ENCODE measurements at regions not wholly inside any gene's neighbourhood (a gene's known extent, or its start where the extent isn't known, plus 50 kb on each side); places are given as distances from the start of the nearest gene placed in this dataset.

DNA sequence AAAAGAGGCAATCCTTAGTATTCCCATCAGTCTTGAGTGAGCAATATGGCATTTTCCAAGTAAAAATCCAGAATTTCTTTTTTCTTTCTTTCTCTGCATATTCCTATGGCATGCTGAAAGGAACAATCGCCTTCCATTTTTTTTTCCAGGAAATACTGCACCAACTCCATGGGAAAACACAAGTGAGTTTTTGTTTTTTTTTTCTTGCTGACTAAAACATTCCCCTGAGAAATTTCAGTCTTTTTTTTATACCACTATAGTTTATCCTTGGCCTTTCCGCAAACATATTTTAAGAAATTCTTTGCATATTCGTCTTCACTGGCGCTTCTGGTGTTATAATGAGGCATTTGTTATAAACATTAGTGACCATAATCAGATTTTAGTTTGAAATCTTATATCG lies 429.6 kb upstream of the MDFIC2 start:
- no peak overlapping the region for H3K27ac ChIP-seq (ENCODE audit: control insufficient read depth, insufficient read depth, low read length)
- dilution Hi-C loops (cut with MboI; ENCODE audit: extremely low pct_ligation_motif_present, low sequenced_read_pairs), result no loop called here
- no peaks in the 10 kb centered on the region for H3K9me1 ChIP-seq (ENCODE audit: control insufficient read depth, extremely low read depth, insufficient read depth, low read length)
- no peaks in the 10 kb centered on the region for H3K4me1 ChIP-seq (ENCODE audit: control insufficient read depth, extremely low read depth, insufficient read depth, low read length)
- H2AFZ ChIP-seq (ENCODE audit: control insufficient read depth, low read length), result no peak overlapping the region
- H4K20me1 ChIP-seq (ENCODE audit: control insufficient read depth, extremely low read depth, insufficient read depth, low read length), result no peaks in the 10 kb centered on the region
- H3K27me3 ChIP-seq (ENCODE audit: control insufficient read depth, extremely low read depth, insufficient read depth, low read length), result no peaks in the 10 kb centered on the region
- TF ChIP-seq, protein P1, sequence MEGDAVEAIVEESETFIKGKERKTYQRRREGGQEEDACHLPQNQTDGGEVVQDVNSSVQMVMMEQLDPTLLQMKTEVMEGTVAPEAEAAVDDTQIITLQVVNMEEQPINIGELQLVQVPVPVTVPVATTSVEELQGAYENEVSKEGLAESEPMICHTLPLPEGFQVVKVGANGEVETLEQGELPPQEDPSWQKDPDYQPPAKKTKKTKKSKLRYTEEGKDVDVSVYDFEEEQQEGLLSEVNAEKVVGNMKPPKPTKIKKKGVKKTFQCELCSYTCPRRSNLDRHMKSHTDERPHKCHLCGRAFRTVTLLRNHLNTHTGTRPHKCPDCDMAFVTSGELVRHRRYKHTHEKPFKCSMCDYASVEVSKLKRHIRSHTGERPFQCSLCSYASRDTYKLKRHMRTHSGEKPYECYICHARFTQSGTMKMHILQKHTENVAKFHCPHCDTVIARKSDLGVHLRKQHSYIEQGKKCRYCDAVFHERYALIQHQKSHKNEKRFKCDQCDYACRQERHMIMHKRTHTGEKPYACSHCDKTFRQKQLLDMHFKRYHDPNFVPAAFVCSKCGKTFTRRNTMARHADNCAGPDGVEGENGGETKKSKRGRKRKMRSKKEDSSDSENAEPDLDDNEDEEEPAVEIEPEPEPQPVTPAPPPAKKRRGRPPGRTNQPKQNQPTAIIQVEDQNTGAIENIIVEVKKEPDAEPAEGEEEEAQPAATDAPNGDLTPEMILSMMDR (optimal IDR thresholded peaks at IDR 0.05 in 1 of 3, IDR thresholded peaks at IDR 0.05 in 1 of 3, conservative IDR thresholded peaks at IDR 0.05 in 1 of 3; ENCODE audit: extremely low read depth in 1 of 3, insufficient read depth in 2 of 3, low read length in 3 of 3), result no peak
- no peak for TF ChIP-seq EZH2 (IDR thresholded peaks at IDR 0.05; ENCODE audit: low read length)
- no peak overlapping the region for H3K4me2 ChIP-seq (ENCODE audit: control insufficient read depth, extremely low read depth, insufficient read depth, low read depth, low read length)
- no peak for DNase-seq (ENCODE audit: low read depth, low spot score)
- H3K79me2 ChIP-seq (ENCODE audit: control insufficient read depth, insufficient read depth, low read length), result no peaks in the 10 kb centered on the region
- no peak for FAIRE-seq
- H3K4me3 ChIP-seq (ENCODE audit: control insufficient read depth in 2 of 3, extremely low read depth in 1 of 3, insufficient read depth in 2 of 3, low read depth in 1 of 3, low read length in 3 of 3), result no peak overlapping the region
- H3K9ac ChIP-seq (ENCODE audit: control insufficient read depth, extremely low read depth, insufficient read depth, low read length), result no peak overlapping the region
- no peaks in the 10 kb centered on the region for H3K9me3 ChIP-seq (ENCODE audit: control insufficient read depth, low read depth, low read length)
- H3K36me3 ChIP-seq (ENCODE audit: control insufficient read depth in 2 of 2, extremely low read depth in 1 of 2, insufficient read depth in 2 of 2, low read length in 2 of 2), result no peaks in the 10 kb centered on the region

DNA sequence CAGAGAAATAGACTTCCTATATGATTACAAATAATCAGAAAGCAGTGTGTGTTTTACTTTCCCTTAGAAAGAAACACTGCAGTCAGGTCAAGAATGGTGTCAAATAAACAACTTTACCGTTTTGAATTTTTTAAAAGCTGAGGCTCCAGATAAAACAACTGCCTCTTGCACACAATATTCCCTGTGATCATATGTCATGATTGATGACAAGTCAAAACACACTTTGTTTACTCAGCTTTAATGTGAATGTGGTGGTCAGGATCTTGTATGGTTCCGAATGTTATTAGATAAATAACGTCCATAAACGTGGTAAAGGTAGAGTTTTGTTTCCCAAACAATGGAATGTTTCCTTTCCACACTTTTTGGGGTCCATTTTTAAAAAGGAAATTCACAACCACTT lies 428.4 kb upstream of the MDFIC2 start:
- H3K9ac ChIP-seq (ENCODE audit: control insufficient read depth, extremely low read depth, insufficient read depth, low read length), result no peak overlapping the region
- no peaks in the 10 kb centered on the region for H3K79me2 ChIP-seq (ENCODE audit: control insufficient read depth, insufficient read depth, low read length)
- H3K4me1 ChIP-seq (ENCODE audit: control insufficient read depth, extremely low read depth, insufficient read depth, low read length), result peaks cover 3% of the 10 kb centered on the region
- H4K20me1 ChIP-seq (ENCODE audit: control insufficient read depth, extremely low read depth, insufficient read depth, low read length), result no peaks in the 10 kb centered on the region
- no peak overlapping the region for H3K4me3 ChIP-seq (ENCODE audit: control insufficient read depth in 2 of 3, extremely low read depth in 1 of 3, insufficient read depth in 2 of 3, low read depth in 1 of 3, low read length in 3 of 3)
- TF ChIP-seq, protein P1 (optimal IDR thresholded peaks at IDR 0.05 in 1 of 3, IDR thresholded peaks at IDR 0.05 in 1 of 3, conservative IDR thresholded peaks at IDR 0.05 in 1 of 3; ENCODE audit: extremely low read depth in 1 of 3, insufficient read depth in 2 of 3, low read length in 3 of 3), result no peak
- H3K9me1 ChIP-seq (ENCODE audit: control insufficient read depth, extremely low read depth, insufficient read depth, low read length), result no peaks in the 10 kb centered on the region
- FAIRE-seq, result no peak
- no peak for DNase-seq (ENCODE audit: low read depth, low spot score)
- no peaks in the 10 kb centered on the region for H3K27me3 ChIP-seq (ENCODE audit: control insufficient read depth, extremely low read depth, insufficient read depth, low read length)
- H3K4me2 ChIP-seq (ENCODE audit: control insufficient read depth, extremely low read depth, insufficient read depth, low read depth, low read length), result no peak overlapping the region
- no peaks in the 10 kb centered on the region for H3K9me3 ChIP-seq (ENCODE audit: control insufficient read depth, low read depth, low read length)
- no peak overlapping the region for H2AFZ ChIP-seq (ENCODE audit: control insufficient read depth, low read length)
- dilution Hi-C loops (cut with MboI; ENCODE audit: extremely low pct_ligation_motif_present, low sequenced_read_pairs), result no loop called here
- H3K27ac ChIP-seq (ENCODE audit: control insufficient read depth, insufficient read depth, low read length), result no peak overlapping the region
- no peaks in the 10 kb centered on the region for H3K36me3 ChIP-seq (ENCODE audit: control insufficient read depth in 2 of 2, extremely low read depth in 1 of 2, insufficient read depth in 2 of 2, low read length in 2 of 2)
